Omental fat pad (tissue), 3 donors: ENCODE measurements at regions not wholly inside any gene's neighbourhood (a gene's known extent, or its start where the extent isn't known, plus 50 kb on each side); places are given as distances from the start of the nearest gene placed in this dataset.
"Not testable (repeated sequence)": the region's sequence is repeated elsewhere in the genome, so short reads cannot be mapped to it uniquely, and the experiment has no call there.

Experiments
- ATAC-seq: fragments of 150-250 bp; one replicate; pipeline ENCODE4 v1.9.1; 2016; ENCODE audit warnings: mild to moderate bottlenecking, moderate library complexity; ENCODE audit not compliant: low FRiP score
- DNase-seq: peaks from one replicate; pipeline ENCODE4 v3.0.0-alpha.2; 2019; ENCODE audit warnings: low spot score
- TF ChIP-seq, protein P1 (sequence below), 3 donors: fragments of 450-650 bp; IDR thresholded peaks; one replicate each; pipeline ENCODE4 v1.5.1; 2016 to 2017; ENCODE audit warnings: antibody characterized with exemption in 3 of 3, mild to moderate bottlenecking in 3 of 3, moderate library complexity in 2 of 3

DNA sequence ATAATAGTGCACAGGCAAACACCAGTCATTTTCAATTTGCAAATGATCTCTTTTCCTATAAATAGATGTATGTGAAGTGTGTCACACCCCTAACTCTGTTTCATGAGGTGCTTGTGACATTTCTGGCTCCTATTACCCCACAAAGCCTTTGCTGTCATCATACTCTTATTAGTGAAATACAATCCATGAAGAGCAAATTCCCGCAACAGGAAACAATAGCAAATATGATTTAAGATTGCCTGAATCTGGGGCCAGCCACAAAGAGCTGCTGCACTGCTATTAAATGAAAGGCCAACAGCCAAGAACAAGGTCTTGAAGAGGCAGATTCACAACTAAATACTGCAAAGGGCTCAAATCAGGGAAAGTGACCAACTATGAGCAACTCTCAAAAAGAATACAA lies 96.3 kb upstream of the CAV2 start:
- no peak for DNase-seq
- TF ChIP-seq, protein P1, sequence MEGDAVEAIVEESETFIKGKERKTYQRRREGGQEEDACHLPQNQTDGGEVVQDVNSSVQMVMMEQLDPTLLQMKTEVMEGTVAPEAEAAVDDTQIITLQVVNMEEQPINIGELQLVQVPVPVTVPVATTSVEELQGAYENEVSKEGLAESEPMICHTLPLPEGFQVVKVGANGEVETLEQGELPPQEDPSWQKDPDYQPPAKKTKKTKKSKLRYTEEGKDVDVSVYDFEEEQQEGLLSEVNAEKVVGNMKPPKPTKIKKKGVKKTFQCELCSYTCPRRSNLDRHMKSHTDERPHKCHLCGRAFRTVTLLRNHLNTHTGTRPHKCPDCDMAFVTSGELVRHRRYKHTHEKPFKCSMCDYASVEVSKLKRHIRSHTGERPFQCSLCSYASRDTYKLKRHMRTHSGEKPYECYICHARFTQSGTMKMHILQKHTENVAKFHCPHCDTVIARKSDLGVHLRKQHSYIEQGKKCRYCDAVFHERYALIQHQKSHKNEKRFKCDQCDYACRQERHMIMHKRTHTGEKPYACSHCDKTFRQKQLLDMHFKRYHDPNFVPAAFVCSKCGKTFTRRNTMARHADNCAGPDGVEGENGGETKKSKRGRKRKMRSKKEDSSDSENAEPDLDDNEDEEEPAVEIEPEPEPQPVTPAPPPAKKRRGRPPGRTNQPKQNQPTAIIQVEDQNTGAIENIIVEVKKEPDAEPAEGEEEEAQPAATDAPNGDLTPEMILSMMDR (IDR thresholded peaks at IDR 0.05) = no peak
- no peak for ATAC-seq

DNA sequence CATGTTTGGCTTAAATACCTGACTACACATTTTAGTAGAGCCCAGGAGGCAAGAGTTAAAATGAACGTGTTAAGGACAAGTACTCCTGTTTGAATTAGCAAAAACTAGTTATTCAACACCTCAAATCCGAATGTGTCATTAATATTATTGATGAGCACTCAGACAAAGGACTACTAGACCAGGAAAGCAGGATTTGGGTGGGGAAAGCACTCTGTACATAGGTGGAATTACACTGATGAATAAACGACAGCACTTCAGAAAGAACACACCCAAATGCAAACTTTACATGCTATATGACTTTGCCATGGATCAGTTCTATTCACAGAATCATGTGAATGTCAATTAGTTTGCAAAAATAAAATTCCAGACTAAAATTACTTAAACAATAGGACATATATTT lies 95.1 kb upstream of the CAV2 start:
- TF ChIP-seq, protein P1 (IDR thresholded peaks at IDR 0.05) = no peak
- DNase-seq = no peak
- ATAC-seq = no peak

DNA sequence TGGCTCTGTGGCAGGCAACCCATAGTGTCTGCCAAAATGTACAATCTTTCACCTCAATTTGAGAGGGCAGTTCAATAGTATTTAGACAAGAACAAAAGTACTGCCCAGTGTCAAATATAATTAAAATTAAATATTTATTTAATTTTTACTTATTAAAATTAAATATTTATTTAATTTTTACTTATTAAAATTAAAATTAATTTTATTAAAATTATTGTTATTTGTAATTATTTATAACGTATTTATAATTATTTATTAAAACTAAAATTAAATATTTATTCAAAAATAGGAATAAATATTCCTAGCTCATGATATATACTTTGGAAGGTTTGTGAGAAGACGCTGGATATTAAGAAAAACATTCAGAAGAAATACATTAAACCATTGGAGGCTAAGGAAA lies 93.7 kb upstream of the CAV2 start:
- TF ChIP-seq, protein P1 (IDR thresholded peaks at IDR 0.05) = no peak
- DNase-seq = no peak
- ATAC-seq = no peak

DNA sequence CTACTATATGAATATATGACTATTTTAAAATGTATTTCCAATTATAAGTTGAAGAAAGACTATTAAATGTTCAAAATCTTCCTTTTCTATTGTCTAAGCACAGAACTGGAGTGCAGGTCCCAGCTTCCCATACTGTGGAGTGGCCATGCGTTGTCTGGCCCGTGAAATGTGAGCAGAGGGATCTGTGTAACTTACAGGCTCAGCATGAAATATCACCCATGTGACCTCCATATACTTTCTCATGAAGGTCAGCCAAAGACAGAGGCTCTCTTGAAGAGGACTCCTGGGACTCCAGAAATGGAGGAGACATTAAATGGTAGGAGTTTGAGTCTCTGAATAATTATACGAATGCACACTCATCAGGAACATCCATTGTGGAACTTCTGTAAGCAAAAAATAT lies 92.4 kb upstream of the CAV2 start:
- TF ChIP-seq, protein P1 (IDR thresholded peaks at IDR 0.05) = no peak
- DNase-seq = no peak
- no peak for ATAC-seq

DNA sequence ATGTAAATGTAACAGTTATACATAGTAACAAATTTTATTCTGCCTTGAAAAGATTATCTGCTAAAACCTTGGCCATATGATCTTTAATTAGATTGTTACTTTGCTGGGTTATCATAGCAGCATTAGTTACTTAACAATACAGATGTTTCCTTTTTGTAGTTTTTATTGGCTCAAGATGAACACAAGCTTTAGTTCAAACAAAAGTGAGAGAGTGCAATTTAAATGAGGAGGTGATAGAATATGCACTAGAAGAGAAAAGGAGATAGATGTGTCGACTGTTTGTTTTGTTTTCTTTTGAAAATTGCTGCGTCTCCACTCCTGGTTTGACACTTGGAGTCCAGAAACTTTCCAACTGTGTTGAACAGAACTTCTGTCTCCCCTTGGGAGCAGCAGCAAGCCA lies 91.4 kb upstream of the CAV2 start:
- no peak for ATAC-seq
- TF ChIP-seq, protein P1 (IDR thresholded peaks at IDR 0.05) = no peak
- no peak for DNase-seq

DNA sequence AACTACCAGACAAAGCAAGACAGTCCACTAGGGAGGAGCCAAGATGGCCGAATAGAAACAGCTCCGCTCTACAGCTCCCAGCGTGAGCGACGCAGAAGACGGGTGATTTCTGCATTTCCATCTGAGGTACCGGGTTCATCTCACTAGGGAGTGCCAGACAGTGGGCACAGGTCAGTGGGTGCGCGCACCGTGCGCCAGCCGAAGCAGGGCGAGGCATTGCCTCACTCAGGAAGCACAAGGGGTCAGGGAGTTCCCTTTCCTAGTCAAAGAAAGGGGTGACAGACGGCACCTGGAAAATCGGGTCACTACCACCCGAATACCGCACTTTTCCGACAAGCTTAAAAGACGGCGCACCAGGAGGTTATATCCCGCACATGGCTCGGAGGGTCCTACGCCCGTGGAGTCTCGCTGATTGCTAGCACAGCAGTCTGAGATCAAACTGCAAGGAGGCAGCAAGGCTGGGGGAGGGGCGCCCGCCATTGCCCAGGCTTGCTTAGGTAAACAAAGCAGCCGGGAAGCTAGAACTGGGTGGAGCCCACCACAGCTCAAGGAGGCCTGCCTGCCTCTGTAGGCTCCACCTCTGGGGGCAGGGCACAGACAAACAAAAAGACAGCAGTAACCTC lies 90.6 kb upstream of the CAV2 start:
- not testable (repeated sequence) for ATAC-seq, DNase-seq

DNA sequence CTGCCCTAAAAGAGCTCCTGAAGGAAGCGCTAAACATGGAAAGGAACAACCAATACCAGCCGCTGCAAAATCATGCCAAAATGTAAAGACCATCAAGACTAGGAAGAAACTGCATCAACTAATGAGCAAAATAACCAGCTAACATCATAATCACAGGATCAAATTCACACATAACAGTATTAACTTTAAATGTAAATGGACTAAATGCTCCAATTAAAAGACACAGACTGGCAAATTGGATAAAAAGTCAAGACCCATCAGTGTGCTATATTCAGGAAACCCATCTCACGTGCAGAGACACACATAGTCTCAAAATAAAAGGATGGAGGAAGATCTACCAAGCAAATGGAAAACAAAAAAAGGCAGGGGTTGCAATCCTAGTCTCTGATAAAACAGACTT lies 88.8 kb upstream of the CAV2 start:
- ATAC-seq, DNase-seq: not testable (repeated sequence)

DNA sequence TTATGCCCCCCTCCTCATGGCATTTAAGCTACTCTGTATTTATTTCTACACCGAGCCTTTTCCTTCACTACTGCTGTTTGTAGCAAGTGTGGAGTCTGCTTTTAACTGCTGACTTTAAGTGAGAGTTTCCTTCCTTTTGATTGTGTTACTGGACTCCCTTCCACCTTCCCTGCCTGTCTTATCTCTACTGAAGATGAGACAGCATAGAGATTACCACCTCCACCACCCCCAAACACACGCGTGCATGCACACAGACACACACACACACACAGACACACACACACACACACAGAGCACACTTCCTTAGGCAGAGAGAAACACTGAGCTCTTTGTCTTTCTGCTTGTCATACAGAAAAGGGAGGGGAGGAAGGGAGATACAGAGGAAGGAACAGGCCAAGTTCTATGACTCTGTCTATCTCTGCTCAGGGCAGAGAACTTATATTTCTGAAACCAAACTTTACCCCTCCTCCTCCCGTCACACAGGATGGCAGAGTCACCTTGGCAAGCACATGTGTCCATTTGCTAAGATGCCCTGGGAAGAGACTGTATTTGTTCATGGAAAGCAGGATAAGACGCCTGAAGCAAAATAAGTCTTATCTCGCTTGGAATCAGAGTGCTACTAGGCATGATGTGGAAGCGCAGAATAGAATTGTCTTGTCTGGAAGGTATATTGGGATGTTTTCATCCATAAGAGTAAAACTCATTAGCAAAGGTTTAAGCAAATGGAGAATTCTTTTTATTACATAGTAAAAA lies 81.8 kb upstream of the CAV2 start:
- DNase-seq (no peak), ATAC-seq (no peak)
- TF ChIP-seq, protein P1 (IDR thresholded peaks at IDR 0.05) = no peak
